Ishikawa (cell line): ENCODE measurements at regions not wholly inside any gene's neighbourhood (a gene's known extent, or its start where the extent isn't known, plus 50 kb on each side); places are given as distances from the start of the nearest gene placed in this dataset.

ENCODE experiments used
- EP300 ChIP-seq: IDR thresholded peaks from 2 replicates; pipeline ENCODE4 v1.6.1; 2012; ENCODE audit warnings: borderline replicate concordance
- FOXM1 ChIP-seq: IDR thresholded peaks from 2 replicates; pipeline ENCODE4 v1.6.1; 2012; ENCODE audit warnings: low read depth, borderline replicate concordance
- MAX ChIP-seq: IDR thresholded peaks from 2 replicates; pipeline ENCODE4 v1.6.1; 2012
- NFIC ChIP-seq: IDR thresholded peaks from 2 replicates; pipeline ENCODE4 v1.6.1; 2012
- RAD21 ChIP-seq: IDR thresholded peaks from 2 replicates; pipeline ENCODE4 v1.6.1; 2012; ENCODE audit warnings: low read depth
- REST ChIP-seq: IDR thresholded peaks from 2 replicates; pipeline ENCODE4 v1.6.1; 2012; ENCODE audit warnings: low read depth, mild to moderate bottlenecking
- TAF1 ChIP-seq: IDR thresholded peaks from 2 replicates; pipeline ENCODE4 v1.6.1; 2012; ENCODE audit warnings: low read depth, mild to moderate bottlenecking
- TCF12 ChIP-seq: IDR thresholded peaks from 2 replicates; pipeline ENCODE4 v1.6.1; 2012; ENCODE audit warnings: low read depth
- YY1 ChIP-seq: IDR thresholded peaks from 2 replicates; pipeline ENCODE4 v1.6.1; 2012; ENCODE audit warnings: low read depth
- ZBTB7A ChIP-seq: IDR thresholded peaks from 2 replicates; pipeline ENCODE4 v1.6.1; 2012; ENCODE audit warnings: low read depth

- TF ChIP-seq RAD21 (no peak), EP300 (no peak), TAF1 (no peak), ZBTB7A (no peak), TCF12 (no peak), NFIC (no peak), YY1 (no peak), MAX (no peak), REST (no peak), FOXM1 (no peak)
Observed at GRCh38 chr2:217609952-217610351, 392.8 kb downstream of the TNS1 start.
